Activated T-helper 2 cell treated with anti-CD3 and anti-CD28 coated beads, Interferon-gamma antibody, Interleukin-2, Interleukin-4, amounts not matched to agents 10 μg/mL and 5 μg/mL and 100 μg/mL, durations not matched to agents 14 hours and 24 hours and 36 hours (primary cell): ENCODE measurements at regions not wholly inside any gene's neighbourhood (a gene's known extent, or its start where the extent isn't known, plus 50 kb on each side); places are given as distances from the start of the nearest gene placed in this dataset.

Source experiments
- DNase-seq: peaks from one replicate; pipeline ENCODE4 v3.0.0; 2021; ENCODE audit warnings: low spot score
- H3K27ac Mint-ChIP-seq: one replicate; pipeline ENCODE4 v1.8.0; 2021; ENCODE audit warnings: mixed read lengths
- H3K27me3 Mint-ChIP-seq: one replicate; pipeline ENCODE4 v1.8.0; 2021; ENCODE audit warnings: low read depth, mixed read lengths
- H3K36me3 Mint-ChIP-seq: one replicate; pipeline ENCODE4 v1.8.0; 2021; ENCODE audit warnings: low read depth, mixed read lengths
- H3K4me1 Mint-ChIP-seq: one replicate; pipeline ENCODE4 v1.8.0; 2021; ENCODE audit warnings: low read depth, mixed read lengths
- H3K4me3 Mint-ChIP-seq: one replicate; pipeline ENCODE4 v1.8.0; 2021; ENCODE audit warnings: low read depth, mild to moderate bottlenecking, moderate library complexity, mixed read lengths
- H3K9me3 Mint-ChIP-seq: one replicate; pipeline ENCODE4 v1.8.0; 2021; ENCODE audit warnings: mixed read lengths
- intact Hi-C: fragments of 100-400 bp; cut with micrococcal nuclease; formaldehyde crosslinking; loops from one replicate; pipeline ENCODE4 v1.15.1; 2023

- Mint-ChIP-seq H3K36me3 (no peaks in the 10 kb centered on the region), H3K4me3 (no peak overlapping the region), H3K9me3 (no peaks in the 10 kb centered on the region), H3K27ac (no peak overlapping the region), H3K27me3 (peaks cover 9% of the 10 kb centered on the region), H3K4me1 (no peaks in the 10 kb centered on the region)
- no peak for DNase-seq
- intact Hi-C loops = no loop called here
Measured at GRCh38 chr1:29511436-29511835, 275.1 kb downstream of the PTPRU start.

- intact Hi-C loops = no loop called here
Measured at GRCh38 chr1:29508458-29509107, 272.3 kb downstream of the PTPRU start.

GRCh38 chr1:29506678-29507225 lies 270.4 kb downstream of the PTPRU start:
- H3K9me3 Mint-ChIP-seq = no peaks in the 10 kb centered on the region
- H3K27ac Mint-ChIP-seq = no peak overlapping the region
- DNase-seq = no peak
- no peaks in the 10 kb centered on the region for H3K4me1 Mint-ChIP-seq
- no peak overlapping the region for H3K4me3 Mint-ChIP-seq
- intact Hi-C loops = no loop called here
- no peaks in the 10 kb centered on the region for H3K36me3 Mint-ChIP-seq
- peaks cover 11% of the 10 kb centered on the region for H3K27me3 Mint-ChIP-seq

More at GRCh38 chr1:29508458-29509107, 272.3 kb downstream of the PTPRU start:
- H3K36me3 Mint-ChIP-seq = no peaks in the 10 kb centered on the region
- H3K27me3 Mint-ChIP-seq = peaks cover 9% of the 10 kb centered on the region
- H3K9me3 Mint-ChIP-seq = no peaks in the 10 kb centered on the region
- DNase-seq = no peak
- H3K27ac Mint-ChIP-seq = no peak overlapping the region
- no peaks in the 10 kb centered on the region for H3K4me1 Mint-ChIP-seq
- no peak overlapping the region for H3K4me3 Mint-ChIP-seq

- no peaks in the 10 kb centered on the region for H3K4me1 Mint-ChIP-seq
- no peak overlapping the region for H3K4me3 Mint-ChIP-seq
- H3K27ac Mint-ChIP-seq = no peak overlapping the region
- intact Hi-C loops = no loop called here
- DNase-seq = no peak
- H3K9me3 Mint-ChIP-seq = no peaks in the 10 kb centered on the region
- no peaks in the 10 kb centered on the region for H3K36me3 Mint-ChIP-seq
- peaks cover 8% of the 10 kb centered on the region for H3K27me3 Mint-ChIP-seq
Measured at GRCh38 chr1:29505532-29506220, 269.4 kb downstream of the PTPRU start.

- no peak overlapping the region for H3K4me3 Mint-ChIP-seq
- peaks cover 8% of the 10 kb centered on the region for H3K27me3 Mint-ChIP-seq
- no peaks in the 10 kb centered on the region for H3K36me3 Mint-ChIP-seq
- H3K4me1 Mint-ChIP-seq = no peaks in the 10 kb centered on the region
- no peak for DNase-seq
- H3K9me3 Mint-ChIP-seq = no peaks in the 10 kb centered on the region
- intact Hi-C loops = no loop called here
- H3K27ac Mint-ChIP-seq = no peak overlapping the region
Measured at GRCh38 chr1:29504709-29505410, 268.5 kb downstream of the PTPRU start.

GRCh38 chr1:29504196-29504595 lies 267.9 kb downstream of the PTPRU start:
- Mint-ChIP-seq H3K4me1 (no peaks in the 10 kb centered on the region), H3K27ac (no peak overlapping the region), H3K4me3 (no peak overlapping the region), H3K36me3 (no peaks in the 10 kb centered on the region), H3K9me3 (no peaks in the 10 kb centered on the region), H3K27me3 (peaks cover 6% of the 10 kb centered on the region)
- intact Hi-C loops = no loop called here
- no peak for DNase-seq

- intact Hi-C loops = no loop called here
- Mint-ChIP-seq H3K27me3 (peaks cover 2% of the 10 kb centered on the region), H3K9me3 (no peaks in the 10 kb centered on the region), H3K36me3 (no peaks in the 10 kb centered on the region), H3K27ac (no peak overlapping the region), H3K4me1 (no peaks in the 10 kb centered on the region), H3K4me3 (no peak overlapping the region)
- DNase-seq = no peak
Measured at GRCh38 chr1:29502911-29503840, 266.9 kb downstream of the PTPRU start.

GRCh38 chr1:29502225-29502910 lies 266.0 kb downstream of the PTPRU start:
- H3K36me3 Mint-ChIP-seq = no peaks in the 10 kb centered on the region
- no peak overlapping the region for H3K4me3 Mint-ChIP-seq
- no peak overlapping the region for H3K27ac Mint-ChIP-seq
- H3K9me3 Mint-ChIP-seq = no peaks in the 10 kb centered on the region
- intact Hi-C loops = no loop called here
- peaks cover 2% of the 10 kb centered on the region for H3K27me3 Mint-ChIP-seq
- no peaks in the 10 kb centered on the region for H3K4me1 Mint-ChIP-seq
- no peak for DNase-seq

GRCh38 chr1:29501227-29501976 lies 265.1 kb downstream of the PTPRU start:
- no peak for DNase-seq
- Mint-ChIP-seq H3K27ac (no peak overlapping the region), H3K36me3 (no peaks in the 10 kb centered on the region), H3K27me3 (peaks cover 2% of the 10 kb centered on the region), H3K4me3 (no peak overlapping the region), H3K9me3 (no peaks in the 10 kb centered on the region), H3K4me1 (no peaks in the 10 kb centered on the region)
- intact Hi-C loops = no loop called here

GRCh38 chr1:29500651-29501050 lies 264.3 kb downstream of the PTPRU start:
- Mint-ChIP-seq H3K27ac (no peak overlapping the region), H3K4me3 (no peak overlapping the region), H3K36me3 (no peaks in the 10 kb centered on the region), H3K9me3 (no peaks in the 10 kb centered on the region), H3K27me3 (peaks cover 2% of the 10 kb centered on the region), H3K4me1 (no peaks in the 10 kb centered on the region)
- intact Hi-C loops = no loop called here
- no peak for DNase-seq

GRCh38 chr1:29500041-29500440 lies 263.7 kb downstream of the PTPRU start:
- no peak for DNase-seq
- H3K9me3 Mint-ChIP-seq = no peaks in the 10 kb centered on the region
- H3K4me3 Mint-ChIP-seq = no peak overlapping the region
- H3K36me3 Mint-ChIP-seq = no peaks in the 10 kb centered on the region
- H3K27ac Mint-ChIP-seq = no peak overlapping the region
- H3K27me3 Mint-ChIP-seq = peaks cover 2% of the 10 kb centered on the region
- no peaks in the 10 kb centered on the region for H3K4me1 Mint-ChIP-seq
- intact Hi-C loops = no loop called here
